SIG-M5 treated with dmso at 0.1 percent for 504 hours (cell line): ENCODE measurements at regions not wholly inside any gene's neighbourhood (a gene's known extent, or its start where the extent isn't known, plus 50 kb on each side); places are given as distances from the start of the nearest gene placed in this dataset.

Source experiments
- DNase-seq: peaks from one replicate; lab custom pipeline; 2025; ENCODE audit not compliant: unreplicated experiment; lab: John Stamatoyannopoulos, UW

DNA sequence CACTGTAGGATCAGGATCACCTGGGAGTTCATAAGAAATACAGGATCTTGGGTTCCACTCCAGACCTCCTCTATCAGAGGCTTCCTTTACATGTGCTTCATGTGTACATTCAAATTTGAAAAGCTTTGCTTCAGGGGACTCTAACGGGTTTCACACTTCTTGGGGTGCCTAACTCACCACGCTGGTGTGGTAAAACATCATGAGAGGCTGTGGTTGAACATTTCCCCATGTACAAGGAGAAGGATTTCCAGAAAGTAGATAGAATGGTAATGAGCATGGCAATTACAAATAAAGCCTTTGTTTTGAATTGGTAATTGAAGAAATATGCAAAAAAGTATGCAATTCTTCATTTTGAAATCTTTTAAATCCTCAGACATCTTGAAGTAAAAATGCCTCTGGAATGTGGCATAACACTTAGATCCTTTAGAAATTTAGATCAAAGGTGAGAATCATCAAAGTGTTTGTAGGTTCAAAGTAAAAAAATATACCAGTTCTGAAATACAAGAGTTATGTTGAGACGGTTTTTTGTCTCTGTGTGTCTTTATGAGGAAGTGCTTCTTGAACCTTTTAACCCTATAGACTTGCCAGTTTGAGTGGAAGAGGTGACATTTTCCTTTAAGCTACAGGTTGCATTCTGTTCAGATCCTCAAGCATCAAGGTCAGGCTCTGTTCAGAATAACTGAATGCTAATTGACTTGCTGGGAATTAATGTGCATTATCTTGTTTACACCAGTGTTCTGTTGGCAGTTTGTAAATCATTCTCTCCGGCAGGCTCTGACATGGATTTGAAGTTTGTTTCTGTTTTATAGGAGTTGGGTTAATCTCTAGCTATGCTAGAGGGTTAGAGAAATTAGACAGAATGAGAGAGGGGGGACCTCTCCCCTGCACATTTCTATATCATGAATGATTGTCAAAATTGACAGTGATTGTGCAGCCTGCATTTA, 415.3 kb downstream of the MAN2A1 start:
- DNase-seq: no peak

DNA sequence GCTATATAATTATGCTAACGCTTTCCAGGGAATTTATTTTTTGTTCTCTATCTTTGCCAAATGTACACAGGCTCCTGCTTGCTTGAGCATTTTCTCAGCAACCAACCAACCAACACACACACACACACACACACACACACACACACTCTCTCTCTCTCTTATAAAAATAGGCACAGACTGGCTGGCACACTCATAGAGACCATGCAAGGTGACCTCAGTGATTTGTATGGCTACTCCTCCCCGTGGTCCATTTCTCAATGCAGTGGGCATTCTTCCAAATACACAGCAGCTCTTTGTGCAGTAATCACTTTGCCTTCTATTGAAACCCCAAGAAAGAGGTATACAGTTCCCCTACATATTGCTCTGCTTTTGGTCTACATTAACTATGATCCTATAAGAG, 416.0 kb downstream of the MAN2A1 start:
- DNase-seq: no peak

DNA sequence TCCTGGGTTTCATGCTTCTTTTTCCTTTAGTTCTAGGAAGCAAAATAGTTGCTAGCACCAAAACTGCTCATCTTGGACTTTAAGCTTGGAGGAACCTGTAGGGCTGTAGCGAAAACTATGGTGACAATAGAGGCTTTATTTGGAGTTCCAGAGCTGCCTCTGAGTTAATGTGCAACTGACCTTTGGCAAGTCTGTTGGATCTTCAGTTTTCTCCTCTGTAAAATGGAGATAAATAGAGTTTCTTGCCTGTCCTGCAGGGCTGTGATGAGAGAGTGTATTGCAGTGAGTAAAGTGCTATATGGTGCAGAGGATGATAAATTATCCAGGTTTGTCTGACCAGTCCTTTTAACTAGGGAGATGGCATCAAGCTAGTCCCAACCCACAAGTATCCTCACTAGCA, 417.0 kb downstream of the MAN2A1 start:
- no peak for DNase-seq

DNA sequence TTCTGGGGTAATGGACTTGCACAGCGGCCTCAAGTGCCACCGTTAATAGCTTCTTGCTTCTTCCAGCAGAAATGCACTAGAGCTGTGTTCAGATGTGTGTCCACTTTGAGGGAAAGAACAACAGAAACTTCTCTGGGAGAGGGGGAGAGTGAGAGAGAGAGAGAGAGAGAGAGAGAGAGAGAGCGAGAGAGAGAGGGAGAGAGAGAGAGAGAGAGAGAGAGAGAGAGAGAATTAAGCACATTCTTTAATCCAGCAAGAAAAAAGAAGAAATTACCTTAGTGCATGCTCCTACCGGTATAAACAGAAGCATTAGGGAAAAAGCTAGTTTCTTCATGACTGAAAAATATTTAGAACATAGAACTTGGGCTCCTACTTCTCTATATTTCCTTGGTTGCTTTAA, 418.8 kb downstream of the MAN2A1 start:
- no peak for DNase-seq

DNA sequence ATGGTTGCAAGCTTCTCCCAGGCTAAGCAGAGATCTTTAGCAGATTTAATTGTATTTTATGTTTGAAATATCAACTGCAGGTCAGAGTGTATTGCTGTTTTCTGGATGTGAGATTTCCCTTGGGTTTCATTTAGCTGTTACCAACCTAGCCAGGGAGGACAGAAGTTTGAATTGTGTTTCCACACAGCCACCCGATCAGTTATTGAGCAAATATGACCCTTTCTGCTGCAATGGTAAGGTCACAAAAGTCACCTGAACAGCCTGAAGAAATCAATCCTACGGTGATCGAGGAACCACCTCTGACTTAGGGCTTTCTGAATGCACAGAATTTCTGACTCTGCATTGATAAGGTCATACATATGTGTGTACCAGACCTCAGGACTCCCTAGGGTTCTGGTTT, 419.9 kb downstream of the MAN2A1 start:
- no peak for DNase-seq

GRCh38 chr5:110112348-110112747, 422.6 kb downstream of the MAN2A1 start:
- no peak for DNase-seq

- no peak for DNase-seq
Measured at GRCh38 chr5:110115503-110115902, 425.8 kb downstream of the MAN2A1 start.

DNA sequence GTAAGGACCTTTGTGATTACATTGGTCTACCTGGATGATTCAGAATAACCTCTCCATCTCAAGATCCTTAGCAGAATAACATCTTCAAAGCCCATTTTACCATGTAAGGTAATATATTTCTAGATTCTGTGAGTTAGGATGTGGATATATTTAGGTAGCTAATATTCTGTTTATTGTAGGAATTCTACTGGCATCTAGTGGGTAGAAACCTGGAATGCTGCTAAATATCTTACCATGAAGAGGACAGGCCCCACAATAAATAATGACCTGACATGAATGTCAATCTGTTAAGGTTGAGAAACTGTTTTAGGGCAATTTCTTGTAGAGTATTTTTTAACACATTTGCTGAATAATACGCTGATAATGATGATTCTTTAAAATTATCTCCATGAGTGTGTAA, 426.8 kb downstream of the MAN2A1 start:
- DNase-seq: no peak

DNA sequence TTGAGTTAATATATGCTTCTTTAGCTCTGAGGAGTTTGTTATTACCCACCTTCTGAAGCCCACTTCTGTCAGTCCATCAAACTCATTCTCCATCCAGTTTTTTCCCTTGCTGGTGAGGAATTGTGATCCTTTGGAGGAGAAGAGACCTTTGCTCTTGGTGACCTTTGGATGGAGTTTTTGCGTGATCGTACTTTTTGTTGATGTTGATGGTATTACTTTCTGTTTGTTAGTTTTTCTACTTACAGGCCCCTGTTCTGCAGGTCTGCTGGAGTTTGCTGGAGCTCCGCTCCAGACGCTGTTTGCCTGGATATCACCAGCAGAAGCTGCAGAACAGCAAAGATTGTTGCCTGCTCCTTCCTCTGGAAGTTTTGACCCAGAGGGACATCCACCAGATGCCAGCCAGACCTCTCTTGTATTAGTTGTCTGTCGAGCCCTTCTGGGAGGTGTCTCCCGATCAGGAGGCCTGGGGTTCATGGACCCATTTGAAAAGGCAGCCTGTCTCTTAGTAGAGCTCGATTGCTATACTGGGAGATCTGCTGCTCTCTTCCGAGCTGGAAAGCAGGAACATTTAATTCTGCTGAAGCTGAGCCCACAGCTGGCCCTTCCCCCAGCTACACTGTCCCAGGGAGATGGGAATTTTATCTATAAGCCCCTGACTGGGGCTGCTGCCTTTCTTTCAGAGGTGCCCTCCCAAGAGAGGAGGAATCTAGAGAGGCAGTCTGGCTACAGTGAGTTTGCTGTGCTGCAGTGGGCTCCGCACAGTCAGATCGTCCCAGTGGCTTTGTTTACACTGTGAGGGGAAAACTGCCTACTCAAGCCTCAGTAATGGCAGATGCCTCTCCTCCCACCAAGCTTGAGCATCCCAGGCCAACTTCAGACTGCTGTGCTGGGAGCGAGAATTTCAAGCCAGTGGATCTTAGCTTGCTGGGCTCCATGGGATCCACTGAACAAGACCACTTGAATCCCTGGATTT, 445.5 kb downstream of the MAN2A1 start:
- no peak for DNase-seq

- no peak for DNase-seq
Measured at GRCh38 chr5:110150199-110150598, 460.5 kb downstream of the MAN2A1 start.

GRCh38 chr5:110159202-110159601, 469.5 kb downstream of the MAN2A1 start:
- DNase-seq: no peak

DNA sequence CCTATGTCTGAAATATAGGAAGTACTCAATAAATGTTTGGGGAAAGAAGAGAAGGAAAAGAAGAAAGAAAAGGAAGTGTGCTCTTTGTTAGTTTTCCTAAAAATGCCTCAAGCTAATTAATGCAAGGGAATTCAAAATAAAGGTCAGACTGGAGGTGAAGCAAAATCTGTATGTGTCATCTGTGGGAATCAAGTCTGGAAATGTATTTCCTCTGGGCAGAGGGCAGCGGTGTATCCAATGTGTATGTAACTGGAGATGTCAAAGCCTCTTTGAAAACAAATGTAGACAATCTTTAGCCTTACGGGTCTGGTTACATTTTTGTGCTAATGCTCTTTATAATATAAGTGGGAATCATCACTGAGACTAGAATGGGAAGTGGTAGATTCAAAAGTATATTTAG, 471.4 kb downstream of the MAN2A1 start:
- DNase-seq: no peak

GRCh38 chr5:110165366-110165765, 475.6 kb downstream of the MAN2A1 start:
- DNase-seq: no peak

DNA sequence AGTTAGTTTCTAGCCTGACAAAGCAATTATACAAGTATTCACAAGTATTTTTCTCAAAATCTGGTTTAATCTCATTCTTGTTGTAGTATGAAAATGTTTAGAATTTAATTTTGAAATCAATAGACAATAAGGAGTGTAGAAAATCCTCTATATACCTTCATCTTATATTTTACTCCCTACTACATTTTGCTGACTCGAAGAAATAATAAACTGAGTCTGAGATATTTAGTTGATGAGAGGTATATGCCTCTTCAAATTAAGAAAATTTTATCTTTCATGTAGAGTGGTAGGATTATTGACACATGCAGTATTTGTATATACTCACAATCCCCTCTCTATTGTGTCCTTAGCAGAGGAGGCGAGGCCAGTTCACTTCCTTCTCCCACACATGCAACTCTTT, 477.7 kb downstream of the MAN2A1 start:
- no peak for DNase-seq

DNA sequence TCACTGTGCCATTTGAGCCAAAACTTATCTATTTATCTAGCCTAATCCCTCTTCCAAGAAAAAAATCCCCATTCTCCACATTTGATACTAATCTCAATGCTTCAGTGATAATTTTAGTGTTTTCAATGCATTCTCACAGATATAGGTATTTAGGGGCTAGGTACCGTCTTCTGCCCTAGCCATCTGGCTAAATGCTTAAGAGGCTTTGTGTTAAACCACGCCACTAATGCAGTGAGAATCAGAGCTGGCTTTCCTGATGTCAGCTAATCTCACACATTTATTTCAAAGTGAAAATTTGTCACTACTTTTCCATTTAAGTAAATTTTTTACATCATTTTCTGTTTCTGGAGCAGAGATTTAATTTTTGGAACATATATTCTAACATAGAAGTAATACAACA, 479.7 kb downstream of the MAN2A1 start:
- no peak for DNase-seq

DNA sequence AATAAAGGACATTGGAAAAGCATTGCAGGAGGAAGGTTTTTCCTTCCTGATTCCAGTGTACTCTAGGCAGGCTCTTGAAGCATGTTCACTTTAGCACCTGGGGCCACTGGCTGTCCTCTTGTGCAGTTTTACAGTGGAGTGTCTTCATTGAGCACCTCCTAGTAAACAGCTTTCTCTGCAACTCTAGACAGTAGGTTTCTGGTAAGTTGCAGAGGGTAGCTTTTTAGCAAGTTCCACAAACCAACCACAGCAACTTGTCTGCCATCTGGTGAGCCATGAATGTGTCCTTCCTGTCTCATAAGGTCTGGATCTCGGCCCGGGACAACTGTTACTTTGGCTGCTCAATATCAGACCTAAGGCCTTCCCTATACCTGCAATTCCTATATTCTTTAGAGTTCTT, 488.0 kb downstream of the MAN2A1 start:
- no peak for DNase-seq

DNA sequence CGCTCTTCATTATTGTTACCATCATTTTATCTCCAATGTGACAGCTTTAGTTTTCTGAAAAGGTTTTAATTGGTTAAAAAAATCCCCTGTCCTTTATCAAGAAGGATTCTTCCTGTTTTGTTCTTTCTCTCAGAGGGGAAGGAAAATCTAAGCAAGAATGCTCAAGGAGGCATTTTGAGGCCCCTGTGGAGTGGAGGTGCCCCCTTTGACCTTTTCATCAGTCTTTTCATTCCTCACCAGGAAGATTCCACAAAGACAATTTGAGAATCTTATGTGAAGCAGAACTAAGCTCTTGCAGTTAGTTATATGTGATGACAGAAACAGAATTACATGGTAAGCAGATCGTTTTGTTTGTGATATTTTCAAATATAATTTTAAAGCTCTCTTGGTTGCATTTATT, 489.6 kb downstream of the MAN2A1 start:
- no peak for DNase-seq

DNA sequence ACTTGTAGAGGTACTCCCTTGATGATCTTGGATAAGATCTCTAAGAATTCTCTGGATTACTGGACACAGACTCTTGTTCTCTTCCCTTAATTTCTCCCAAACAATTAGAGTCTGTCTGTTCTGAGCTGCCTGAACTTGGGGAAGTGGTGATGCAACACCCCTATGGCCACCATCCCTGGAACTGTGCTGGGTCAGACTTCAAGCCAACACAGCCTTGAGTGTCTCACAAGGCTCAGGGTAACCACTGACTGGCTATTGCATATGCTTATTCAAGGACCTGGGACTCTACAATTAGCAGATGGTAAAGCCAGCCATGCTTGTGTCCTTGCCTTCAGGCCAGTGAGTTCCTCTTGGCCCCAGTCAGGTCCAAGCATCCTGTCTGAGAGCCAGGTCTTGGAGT, 504.5 kb downstream of the MAN2A1 start:
- no peak for DNase-seq

GRCh38 chr5:110195288-110195687, 505.6 kb downstream of the MAN2A1 start:
- no peak for DNase-seq

GRCh38 chr5:110201791-110202190, 512.1 kb downstream of the MAN2A1 start:
- DNase-seq: no peak

GRCh38 chr5:110203661-110204060, 513.9 kb downstream of the MAN2A1 start:
- DNase-seq: no peak

DNA sequence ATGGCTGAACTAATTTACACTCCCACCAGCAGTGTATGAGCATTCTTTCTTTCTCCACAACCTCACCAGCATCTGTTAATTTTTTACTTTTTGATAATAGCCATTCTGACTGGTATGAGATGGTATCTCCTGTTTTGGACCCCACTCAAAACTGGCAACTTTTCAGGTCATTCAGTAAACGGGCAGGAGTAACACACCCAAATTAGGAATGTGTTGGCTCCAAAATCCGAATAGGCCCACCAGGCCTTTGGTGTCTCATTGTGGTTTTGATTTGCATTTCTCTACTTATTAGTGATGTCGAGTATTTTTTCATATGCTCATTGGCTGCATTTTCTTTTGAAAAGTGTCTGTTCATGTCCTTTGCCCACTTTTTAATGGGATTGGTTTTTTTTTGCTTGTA, 517.1 kb downstream of the TMEM232 start:
- DNase-seq: no peak
